ENCODE measurements at regions not wholly inside any gene's neighbourhood (a gene's known extent, or its start where the extent isn't known, plus 50 kb on each side); places are given as distances from the start of the nearest gene placed in this dataset.
A peak's percentile ranks its signal among the peaks of the same experiment; 100 is the strongest.

- TF ChIP-seq CTCF (IDR thresholded peaks at IDR 0.05; ENCODE audit: low read depth, low read length, missing control alignments), result no peak
- H3K4me3 ChIP-seq (ENCODE audit: low read depth, low read length), result no peak overlapping the region
- DNase-seq (ENCODE audit: low read depth), result no peak
These were observed 61.0 kb downstream of the GTPBP8 start for GRCh38 chr3:113051787-113052186.

- DNase-seq (ENCODE audit: low read depth), result no peak
- TF ChIP-seq CTCF (IDR thresholded peaks at IDR 0.05; ENCODE audit: low read depth, low read length, missing control alignments), result no peak
- no peak overlapping the region for H3K4me3 ChIP-seq (ENCODE audit: low read depth, low read length)
These were observed 62.4 kb downstream of the GTPBP8 start for GRCh38 chr3:113053169-113053568.

- DNase-seq (ENCODE audit: low read depth), result no peak
- H3K4me3 ChIP-seq (ENCODE audit: low read depth, low read length), result no peak overlapping the region
- TF ChIP-seq CTCF (IDR thresholded peaks at IDR 0.05; ENCODE audit: low read depth, low read length, missing control alignments), result no peak
These were observed 63.8 kb downstream of the GTPBP8 start for GRCh38 chr3:113054552-113054951.

GRCh38 chr3:113055201-113055600 is 64.4 kb downstream of the GTPBP8 start:
- H3K4me3 ChIP-seq (ENCODE audit: low read depth, low read length), result no peak overlapping the region
- TF ChIP-seq CTCF (IDR thresholded peaks at IDR 0.05; ENCODE audit: low read depth, low read length, missing control alignments), result no peak
- DNase-seq (ENCODE audit: low read depth), result no peak

GRCh38 chr3:113055961-113056360 is 65.2 kb downstream of the GTPBP8 start:
- TF ChIP-seq CTCF (IDR thresholded peaks at IDR 0.05; ENCODE audit: low read depth, low read length, missing control alignments), result no peak
- no peak for DNase-seq (ENCODE audit: low read depth)
- no peak overlapping the region for H3K4me3 ChIP-seq (ENCODE audit: low read depth, low read length)

- no peak for TF ChIP-seq CTCF (IDR thresholded peaks at IDR 0.05; ENCODE audit: low read depth, low read length, missing control alignments)
- peak; percentile 31 for DNase-seq (ENCODE audit: low read depth)
- H3K4me3 ChIP-seq (ENCODE audit: low read depth, low read length), result no peak overlapping the region
These were observed 66.3 kb downstream of the GTPBP8 start for GRCh38 chr3:113057117-113057516.

- H3K4me3 ChIP-seq (ENCODE audit: low read depth, low read length), result no peak overlapping the region
- TF ChIP-seq CTCF (IDR thresholded peaks at IDR 0.05; ENCODE audit: low read depth, low read length, missing control alignments), result no peak
- no peak for DNase-seq (ENCODE audit: low read depth)
These were observed 67.4 kb downstream of the GTPBP8 start for GRCh38 chr3:113058188-113058587.

Data from GM12864 (cell line).